HCT116 (cell line): ENCODE measurements at regions not wholly inside any gene's neighbourhood (a gene's known extent, or its start where the extent isn't known, plus 50 kb on each side); places are given as distances from the start of the nearest gene placed in this dataset.

Experiments
- ATAC-seq: fragments of 200-7000 bp; cut with Tn5 transposase; 2 replicates; pipeline ENCODE4 v1.9.1; 2020; ENCODE audit warnings: mild to moderate bottlenecking, moderate library complexity
- BruUV-seq: library from RNA; stranded (reverse); fragments of 400-500 nt; replicated peaks from 2 replicates; lab custom pipeline; 2021; lab: Mats Ljungman, UMichigan
- CTCF ChIA-PET: fragments of 300-600 bp; sonication (Branson Sonifier 250); formaldehyde crosslinking; loops from one replicate; lab custom pipeline; 2021; ENCODE audit warnings: antibody characterized with exemption; lab: Charles Lee
- POLR2A ChIA-PET: fragments of 300-600, 350-600 bp; sonication (Branson Sonifier 250); formaldehyde crosslinking; loops from one replicate; lab custom pipeline; 2021; ENCODE audit warnings: antibody characterized with exemption; lab: Charles Lee
- RAD21 ChIA-PET, 2 experiments: fragments of 300-600 bp; sonication (Branson Sonifier 250); formaldehyde crosslinking; loops; one replicate each; lab custom pipeline; 2023; ENCODE audit warnings: low total read pairs in 2 of 2; ENCODE audit not compliant: uncharacterized antibody in 2 of 2, unreplicated experiment in 2 of 2, low non-redundant PET in 1 of 2; lab: Charles Lee
- DNase-seq: peaks from one replicate; pipeline ENCODE4 v3.0.0-alpha.2; 2010; ENCODE audit warnings: low read depth, low spot score
- H2AFZ ChIP-seq: fragments of 200-600 bp; shearing (Covaris generic), sonication (generic); 2 replicates; pipeline ENCODE4 v1.6.1; 2017; ENCODE audit warnings: low read depth, mixed run types, mixed read lengths, antibody characterized with exemption, low read length; ENCODE audit not compliant: poor library complexity, severe bottlenecking
- H3K27ac ChIP-seq: 2 replicates; pipeline ENCODE4 v1.5.1; 2012; ENCODE audit warnings: low read depth, low read length
- H3K27me3 ChIP-seq: fragments of 200-600 bp; sonication (generic); 2 replicates; pipeline ENCODE4 v1.6.1; 2016; ENCODE audit warnings: mixed run types, low read length, mixed read lengths; ENCODE audit not compliant: insufficient read depth
- H3K36me3 ChIP-seq, 2 experiments: fragments of 200-500 bp in 1 of 2; fragments of 200-600 bp in 1 of 2; sonication (Bioruptor generic) in 1 of 2; sonication (generic) in 1 of 2; 2 replicates each; pipeline versions ENCODE4 v1.5.1 to v1.6.1; 2014 to 2016; ENCODE audit warnings: low read length in 2 of 2, inconsistent platforms in 1 of 2, mixed read lengths in 1 of 2, mixed run types in 1 of 2; ENCODE audit not compliant: insufficient read depth in 2 of 2, control insufficient read depth in 1 of 2
- H3K4me1 ChIP-seq, 2 experiments: fragments of 200-600 bp in 1 of 2; sonication (generic) in 1 of 2; 2 replicates each; pipeline versions ENCODE4 v1.5.1 to v1.6.1; 2012 to 2017; ENCODE audit warnings: low read length in 2 of 2, inconsistent platforms in 1 of 2, mild to moderate bottlenecking in 1 of 2, mixed read lengths in 1 of 2, mixed run types in 1 of 2, moderate library complexity in 1 of 2; ENCODE audit not compliant: insufficient read depth in 2 of 2, control insufficient read depth in 1 of 2
- H3K4me2 ChIP-seq: fragments of 200-600 bp; sonication (generic); 2 replicates; pipeline ENCODE4 v1.6.1; 2017; ENCODE audit warnings: mixed run types, low read length, mixed read lengths
- H3K4me3 ChIP-seq, 2 experiments: fragments of 200-600 bp in 1 of 2; sonication (generic) in 1 of 2; replicated peaks in 1 of 2; 2 replicates each; pipeline ENCODE4 v1.5.1; 2011 to 2016; ENCODE audit warnings: low read length in 2 of 2, control low read depth in 1 of 2, low read depth in 1 of 2, mild to moderate bottlenecking in 1 of 2, mixed read lengths in 1 of 2, mixed run types in 1 of 2
- H3K79me2 ChIP-seq: fragments of 200-600 bp; sonication (generic); 2 replicates; pipeline ENCODE4 v1.6.1; 2017; ENCODE audit warnings: mild to moderate bottlenecking, mixed run types, low read length, moderate library complexity, mixed read lengths; ENCODE audit not compliant: insufficient read depth
- H3K9ac ChIP-seq: fragments of 200-600 bp; sonication (generic); 2 replicates; pipeline ENCODE4 v1.6.1; 2016; ENCODE audit warnings: low read length, mixed read lengths
- H3K9me2 ChIP-seq: fragments of 200-600 bp; sonication (generic), shearing (Covaris generic); 2 replicates; pipeline ENCODE4 v1.6.1; 2017; ENCODE audit warnings: mixed run types, mild to moderate bottlenecking, moderate library complexity; ENCODE audit not compliant: insufficient read depth
- H3K9me3 ChIP-seq, 2 experiments: fragments of 200-500 bp in 1 of 2; fragments of 200-600 bp in 1 of 2; sonication (Bioruptor generic) in 1 of 2; sonication (generic) in 1 of 2; 2 replicates each; pipeline ENCODE4 v1.6.1; 2014 to 2017; ENCODE audit warnings: low read length in 2 of 2, mixed read lengths in 2 of 2, inconsistent platforms in 1 of 2, low read depth in 1 of 2, mild to moderate bottlenecking in 1 of 2, mixed run types in 1 of 2, moderate library complexity in 1 of 2; ENCODE audit not compliant: control insufficient read depth in 1 of 2, insufficient read depth in 1 of 2
- H4K20me1 ChIP-seq: fragments of 200-600 bp; sonication (generic), shearing (Covaris generic); 2 replicates; pipeline ENCODE4 v1.6.1; 2017; ENCODE audit warnings: mixed run types, mild to moderate bottlenecking, moderate library complexity; ENCODE audit not compliant: insufficient read depth
- CBX3 ChIP-seq: IDR thresholded peaks from 2 replicates; pipeline ENCODE4 v1.6.1; 2012; ENCODE audit warnings: low read depth
- CEBPB ChIP-seq: IDR thresholded peaks from 2 replicates; pipeline ENCODE4 v1.6.1; 2012; ENCODE audit warnings: low read depth
- ELF1 ChIP-seq: IDR thresholded peaks from 2 replicates; pipeline ENCODE4 v1.6.1; 2012; ENCODE audit warnings: low read depth, borderline replicate concordance
- EZH2 ChIP-seq: fragments of 200-600 bp; sonication (generic); IDR thresholded peaks from 2 replicates; pipeline ENCODE4 v1.6.1; 2017; ENCODE audit warnings: antibody characterized with exemption, mixed run types
- EZH2phosphoT487 ChIP-seq: fragments of 200-600 bp; IDR thresholded peaks from 2 replicates; pipeline ENCODE4 v1.6.1; 2018; ENCODE audit warnings: antibody characterized with exemption, borderline replicate concordance
- FOSL1 ChIP-seq: IDR thresholded peaks from 2 replicates; pipeline ENCODE4 v1.6.1; 2012; ENCODE audit warnings: low read depth
- POLR2AphosphoS5 ChIP-seq: IDR thresholded peaks from 2 replicates; pipeline ENCODE4 v1.6.1; 2011; ENCODE audit warnings: mild to moderate bottlenecking, low read depth, low read length, moderate library complexity
- SP1 ChIP-seq: IDR thresholded peaks from 2 replicates; pipeline ENCODE4 v1.6.1; 2012; ENCODE audit warnings: low read depth
- SRF ChIP-seq: IDR thresholded peaks from 2 replicates; pipeline ENCODE4 v1.6.1; 2012; ENCODE audit warnings: low read depth
- TCF7L2 ChIP-seq: IDR thresholded peaks from 2 replicates; pipeline ENCODE4 v1.7.0; 2011; ENCODE audit warnings: borderline replicate concordance, inconsistent platforms; ENCODE audit not compliant: insufficient read depth, insufficient read length; ENCODE audit errors: extremely low read depth
- YY1 ChIP-seq: IDR thresholded peaks from 2 replicates; pipeline ENCODE4 v1.6.1; 2011; ENCODE audit warnings: low read length, low read depth, moderate library complexity, mild to moderate bottlenecking; ENCODE audit not compliant: insufficient replicate concordance; ENCODE audit errors: extremely low read depth
- ZFX ChIP-seq: fragments of 450-650 bp; IDR thresholded peaks from 2 replicates; pipeline ENCODE4 v1.6.1; 2017
- ZNF274 ChIP-seq: fragments of 200-500 bp; sonication (Bioruptor generic); IDR thresholded peaks from 2 replicates; pipeline ENCODE4 v1.6.1; 2014; ENCODE audit warnings: mild to moderate bottlenecking, low read depth, low read length, inconsistent platforms
- intact Hi-C: fragments of 100-400 bp; cut with micrococcal nuclease; formaldehyde crosslinking; loops from 2 replicates; pipeline ENCODE4 v1.10.0; 2022
- TF ChIP-seq, protein P1 (sequence below): IDR thresholded peaks from 2 replicates; pipeline ENCODE4 v1.6.1; 2012
- TF ChIP-seq, protein P2 (sequence below): IDR thresholded peaks from 2 replicates; pipeline ENCODE4 v1.6.1; 2012; ENCODE audit warnings: low read depth
- TF ChIP-seq, protein P3 (sequence below), 3 experiments: fragments of 200-600 bp in 1 of 3; sonication (generic) in 1 of 3; IDR thresholded peaks in 2 of 3; conservative IDR thresholded peaks in 1 of 3; 2 replicates each; pipeline ENCODE4 v1.5.1; 2012 to 2017; ENCODE audit warnings: low read depth in 2 of 3, low read length in 2 of 3, antibody characterized with exemption in 1 of 3, borderline replicate concordance in 1 of 3, control low read depth in 1 of 3, mild to moderate bottlenecking in 1 of 3, mixed read lengths in 1 of 3, mixed run types in 1 of 3, moderate library complexity in 1 of 3; ENCODE audit not compliant: insufficient read depth in 1 of 3

DNA sequence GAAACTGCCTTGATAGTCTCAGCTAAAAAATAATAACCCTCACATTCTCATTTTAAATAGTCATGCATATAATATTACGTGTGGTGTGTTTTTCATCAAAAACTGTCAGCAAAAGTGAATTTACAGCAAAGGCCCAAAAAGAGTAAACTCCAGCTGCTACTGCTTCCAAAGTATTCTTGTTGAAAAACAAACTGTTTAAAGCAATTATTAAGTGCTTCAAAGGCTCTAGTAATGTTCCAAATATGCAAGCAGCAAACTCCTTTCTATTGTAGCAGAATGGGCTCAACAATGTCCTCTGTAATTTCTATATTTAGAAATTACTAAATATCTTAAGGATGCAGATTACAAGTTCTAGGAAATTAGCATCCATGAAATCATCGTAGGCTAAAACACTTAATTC is 280.0 kb upstream of the TBX18 start:
- BruUV-seq = no TSS peak
- intact Hi-C loops = no loop called here

DNA sequence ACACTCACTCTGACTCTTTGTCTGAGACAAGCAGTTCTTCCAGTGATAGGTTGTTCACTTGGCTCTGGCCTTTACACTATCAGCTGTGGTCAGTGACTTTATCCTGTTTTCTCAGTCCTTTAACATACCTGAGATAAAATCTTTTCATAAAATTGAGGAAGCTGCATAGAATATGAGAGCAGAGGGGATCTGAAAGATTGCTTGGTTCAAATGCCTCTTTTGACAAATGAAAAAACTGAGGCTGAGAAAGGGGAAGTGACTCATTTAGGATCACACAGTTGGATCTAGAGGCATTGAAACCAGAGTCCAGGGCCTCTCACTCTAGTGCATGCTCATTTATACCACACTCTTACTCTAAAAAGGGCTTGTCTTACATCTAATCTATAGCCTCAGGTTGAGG is 277.0 kb upstream of the TBX18 start:
- no peak overlapping the region for H3K9ac ChIP-seq
- no peaks in the 10 kb centered on the region for H3K79me2 ChIP-seq
- no peaks in the 10 kb centered on the region for H3K9me3 ChIP-seq
- ATAC-seq = no peak
- no peak overlapping the region for H3K4me2 ChIP-seq
- no peak overlapping the region for H2AFZ ChIP-seq
- POLR2A ChIA-PET = no interaction called here
- H3K4me3 ChIP-seq = no peak overlapping the region
- no peaks in the 10 kb centered on the region for H3K9me2 ChIP-seq
- H3K36me3 ChIP-seq = no peaks in the 10 kb centered on the region
- no peak for DNase-seq
- intact Hi-C loops = no loop called here
- CTCF ChIA-PET = no interaction called here
- H3K27ac ChIP-seq = no peak overlapping the region
- RAD21 ChIA-PET = no interaction called here
- no TSS peak for BruUV-seq
- H3K4me1 ChIP-seq = no peaks in the 10 kb centered on the region
- H3K27me3 ChIP-seq = peaks cover 3% of the 10 kb centered on the region; the same call in 1 of the 2 replicates
- H4K20me1 ChIP-seq = no peaks in the 10 kb centered on the region
- TF ChIP-seq FOSL1 (no peak), SP1 (no peak), SRF (no peak), EZH2 (no peak), YY1 (no peak), EZH2phosphoT487 (no peak), CBX3 (no peak), POLR2AphosphoS5 (no peak), CEBPB (no peak), ZFX (no peak)
- TF ChIP-seq, protein P1, sequence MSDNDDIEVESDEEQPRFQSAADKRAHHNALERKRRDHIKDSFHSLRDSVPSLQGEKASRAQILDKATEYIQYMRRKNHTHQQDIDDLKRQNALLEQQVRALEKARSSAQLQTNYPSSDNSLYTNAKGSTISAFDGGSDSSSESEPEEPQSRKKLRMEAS = no peak
- TF ChIP-seq, protein P2, sequence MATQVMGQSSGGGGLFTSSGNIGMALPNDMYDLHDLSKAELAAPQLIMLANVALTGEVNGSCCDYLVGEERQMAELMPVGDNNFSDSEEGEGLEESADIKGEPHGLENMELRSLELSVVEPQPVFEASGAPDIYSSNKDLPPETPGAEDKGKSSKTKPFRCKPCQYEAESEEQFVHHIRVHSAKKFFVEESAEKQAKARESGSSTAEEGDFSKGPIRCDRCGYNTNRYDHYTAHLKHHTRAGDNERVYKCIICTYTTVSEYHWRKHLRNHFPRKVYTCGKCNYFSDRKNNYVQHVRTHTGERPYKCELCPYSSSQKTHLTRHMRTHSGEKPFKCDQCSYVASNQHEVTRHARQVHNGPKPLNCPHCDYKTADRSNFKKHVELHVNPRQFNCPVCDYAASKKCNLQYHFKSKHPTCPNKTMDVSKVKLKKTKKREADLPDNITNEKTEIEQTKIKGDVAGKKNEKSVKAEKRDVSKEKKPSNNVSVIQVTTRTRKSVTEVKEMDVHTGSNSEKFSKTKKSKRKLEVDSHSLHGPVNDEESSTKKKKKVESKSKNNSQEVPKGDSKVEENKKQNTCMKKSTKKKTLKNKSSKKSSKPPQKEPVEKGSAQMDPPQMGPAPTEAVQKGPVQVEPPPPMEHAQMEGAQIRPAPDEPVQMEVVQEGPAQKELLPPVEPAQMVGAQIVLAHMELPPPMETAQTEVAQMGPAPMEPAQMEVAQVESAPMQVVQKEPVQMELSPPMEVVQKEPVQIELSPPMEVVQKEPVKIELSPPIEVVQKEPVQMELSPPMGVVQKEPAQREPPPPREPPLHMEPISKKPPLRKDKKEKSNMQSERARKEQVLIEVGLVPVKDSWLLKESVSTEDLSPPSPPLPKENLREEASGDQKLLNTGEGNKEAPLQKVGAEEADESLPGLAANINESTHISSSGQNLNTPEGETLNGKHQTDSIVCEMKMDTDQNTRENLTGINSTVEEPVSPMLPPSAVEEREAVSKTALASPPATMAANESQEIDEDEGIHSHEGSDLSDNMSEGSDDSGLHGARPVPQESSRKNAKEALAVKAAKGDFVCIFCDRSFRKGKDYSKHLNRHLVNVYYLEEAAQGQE = no peak

More for the DNA sequence above, 280.0 kb upstream of the TBX18 start:
- no peaks in the 10 kb centered on the region for H4K20me1 ChIP-seq
- no peaks in the 10 kb centered on the region for H3K79me2 ChIP-seq
- no peak overlapping the region for H3K4me3 ChIP-seq
- no peak overlapping the region for H2AFZ ChIP-seq
- no peak overlapping the region for H3K4me2 ChIP-seq
- no peak for ATAC-seq
- TF ChIP-seq, protein P3, sequence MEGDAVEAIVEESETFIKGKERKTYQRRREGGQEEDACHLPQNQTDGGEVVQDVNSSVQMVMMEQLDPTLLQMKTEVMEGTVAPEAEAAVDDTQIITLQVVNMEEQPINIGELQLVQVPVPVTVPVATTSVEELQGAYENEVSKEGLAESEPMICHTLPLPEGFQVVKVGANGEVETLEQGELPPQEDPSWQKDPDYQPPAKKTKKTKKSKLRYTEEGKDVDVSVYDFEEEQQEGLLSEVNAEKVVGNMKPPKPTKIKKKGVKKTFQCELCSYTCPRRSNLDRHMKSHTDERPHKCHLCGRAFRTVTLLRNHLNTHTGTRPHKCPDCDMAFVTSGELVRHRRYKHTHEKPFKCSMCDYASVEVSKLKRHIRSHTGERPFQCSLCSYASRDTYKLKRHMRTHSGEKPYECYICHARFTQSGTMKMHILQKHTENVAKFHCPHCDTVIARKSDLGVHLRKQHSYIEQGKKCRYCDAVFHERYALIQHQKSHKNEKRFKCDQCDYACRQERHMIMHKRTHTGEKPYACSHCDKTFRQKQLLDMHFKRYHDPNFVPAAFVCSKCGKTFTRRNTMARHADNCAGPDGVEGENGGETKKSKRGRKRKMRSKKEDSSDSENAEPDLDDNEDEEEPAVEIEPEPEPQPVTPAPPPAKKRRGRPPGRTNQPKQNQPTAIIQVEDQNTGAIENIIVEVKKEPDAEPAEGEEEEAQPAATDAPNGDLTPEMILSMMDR (IDR thresholded peaks at IDR 0.05 in 2 of 3, conservative IDR thresholded peaks at IDR 0.05 in 1 of 3; ENCODE audit: borderline replicate concordance in 1 of 3, insufficient read depth in 1 of 3, low read depth in 2 of 3, low read length in 2 of 3) = no peak
- TF ChIP-seq YY1 (no peak), ZNF274 (no peak), ZFX (no peak), SRF (no peak), TCF7L2 (no peak), ELF1 (no peak)
- ChIA-PET RAD21 (no interaction called here), POLR2A (no interaction called here), CTCF (no interaction called here)
- no peaks in the 10 kb centered on the region for H3K9me2 ChIP-seq
- H3K36me3 ChIP-seq = no peaks in the 10 kb centered on the region
- DNase-seq = no peak
- no peak overlapping the region for H3K9ac ChIP-seq
- H3K9me3 ChIP-seq = no peaks in the 10 kb centered on the region
- H3K4me1 ChIP-seq = no peaks in the 10 kb centered on the region
- H3K27ac ChIP-seq = no peak overlapping the region
- H3K27me3 ChIP-seq = peaks cover 3% of the 10 kb centered on the region; the same call in 1 of the 2 replicates
